Thymus (tissue), 11 donors: ENCODE measurements at regions not wholly inside any gene's neighbourhood (a gene's known extent, or its start where the extent isn't known, plus 50 kb on each side); places are given as distances from the start of the nearest gene placed in this dataset.
"Not testable (repeated sequence)": the region's sequence is repeated elsewhere in the genome, so short reads cannot be mapped to it uniquely, and the experiment has no call there.

Experiments
- DNase-seq, 9 donors: peaks; one replicate each; pipeline ENCODE4 v3.0.0-alpha.2; 2013; ENCODE audit warnings: low spot score in 9 of 9, low read depth in 6 of 9, missing footprints in 1 of 9
- H3K27ac ChIP-seq, 2 donors: one replicate each; pipeline ENCODE4 v1.5.1; 2013; ENCODE audit warnings: control low read depth in 1 of 2, low read depth in 1 of 2, low read length in 1 of 2, mild to moderate bottlenecking in 1 of 2, moderate library complexity in 1 of 2
- H3K27me3 ChIP-seq, 2 donors: one replicate each; pipeline ENCODE4 v1.5.1; 2013; ENCODE audit warnings: low read length in 1 of 2; ENCODE audit not compliant: control insufficient read depth in 2 of 2, insufficient read depth in 1 of 2
- H3K36me3 ChIP-seq, 2 donors: one replicate each; pipeline ENCODE4 v1.5.1; 2013; ENCODE audit warnings: low read length in 1 of 2, mild to moderate bottlenecking in 1 of 2, moderate library complexity in 1 of 2; ENCODE audit not compliant: control insufficient read depth in 2 of 2, insufficient read depth in 2 of 2
- H3K4me1 ChIP-seq, 2 donors: one replicate each; pipeline ENCODE4 v1.5.1; 2013; ENCODE audit warnings: low read length in 2 of 2; ENCODE audit not compliant: control insufficient read depth in 2 of 2, insufficient read depth in 2 of 2
- H3K4me3 ChIP-seq, 2 donors: one replicate each; pipeline ENCODE4 v1.5.1; 2013; ENCODE audit warnings: low read length in 2 of 2, control low read depth in 1 of 2, mild to moderate bottlenecking in 1 of 2
- H3K9me3 ChIP-seq, 2 donors: one replicate each; pipeline ENCODE4 v1.5.1; 2013; ENCODE audit warnings: low read length in 1 of 2, mild to moderate bottlenecking in 1 of 2; ENCODE audit not compliant: control insufficient read depth in 2 of 2, insufficient read depth in 1 of 2
- WGBS: extraction: QIAGEN DNeasy Blood & Tissue Kit; methylation state at CpG from one replicate; pipeline ENCODE4 v1.1.7; 2013; 5-methylcytosine and 5-hydroxymethylcytosine counted together
- donor health status: healthy.

DNA sequence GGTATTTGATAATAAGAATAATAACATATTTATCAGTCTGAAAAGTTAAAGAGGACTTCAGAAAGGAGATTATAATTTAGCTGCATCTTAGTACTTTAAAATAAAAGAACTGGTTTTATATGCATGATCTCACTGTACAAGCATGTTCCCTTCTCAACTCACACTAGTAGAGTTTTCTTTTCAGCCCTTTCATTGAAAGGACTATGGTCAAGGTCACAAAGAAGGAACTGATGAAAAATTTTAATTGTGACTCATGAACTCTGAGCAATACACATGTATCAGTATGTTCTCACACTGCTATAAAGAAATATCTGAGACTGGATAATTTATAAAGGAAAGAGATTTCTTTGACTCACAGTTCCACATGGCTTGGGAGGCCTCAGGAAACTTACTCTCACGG lies 73.7 kb upstream of the NDST4 start:
- 79% methylated on average over 1 of the region's 1 CpG for WGBS
- Histone ChIP-seq H3K36me3 (no peaks in the 10 kb centered on the region), H3K4me3 (no peak overlapping the region), H3K27ac (no peak overlapping the region), H3K4me1 (no peaks in the 10 kb centered on the region), H3K27me3 (no peaks in the 10 kb centered on the region), H3K9me3 (no peaks in the 10 kb centered on the region)
- no peak for DNase-seq

DNA sequence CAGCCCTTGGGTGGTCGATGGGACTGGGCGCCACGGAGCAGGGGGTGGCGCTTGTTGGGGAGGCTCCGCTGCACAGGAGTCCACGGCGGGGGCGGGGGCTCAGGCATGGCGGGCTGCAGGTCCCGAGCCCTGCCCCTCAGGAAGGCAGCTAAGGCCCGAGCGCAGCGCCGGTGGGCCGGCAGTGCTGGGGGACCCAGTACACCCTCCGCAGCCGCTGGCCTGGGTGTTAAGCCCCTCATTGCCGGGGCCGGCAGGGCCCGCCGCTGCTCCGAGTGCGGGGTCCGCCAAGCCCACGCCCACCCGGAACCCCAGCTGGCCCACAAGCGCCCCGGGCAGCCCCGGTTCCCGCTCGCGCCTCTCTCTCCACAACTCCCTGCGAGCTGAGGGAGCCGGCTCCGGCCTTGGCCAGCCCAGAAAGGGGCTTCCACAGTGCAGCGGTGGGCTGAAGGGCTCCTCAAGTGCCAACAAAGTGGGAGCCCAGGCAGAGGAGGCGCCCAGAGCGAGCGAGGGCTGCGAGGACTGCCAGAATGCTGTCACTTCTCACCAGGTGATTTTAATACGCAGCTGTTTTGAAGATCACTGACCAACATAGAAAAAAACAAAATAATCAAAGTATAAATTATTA lies 66.1 kb upstream of the NDST4 start:
- WGBS, result 95% methylated on average over 41 of the region's 41 CpGs
- H3K9me3 ChIP-seq, H3K27me3 ChIP-seq, H3K36me3 ChIP-seq, H3K4me1 ChIP-seq, H3K27ac ChIP-seq, H3K4me3 ChIP-seq, DNase-seq: not testable (repeated sequence)

DNA sequence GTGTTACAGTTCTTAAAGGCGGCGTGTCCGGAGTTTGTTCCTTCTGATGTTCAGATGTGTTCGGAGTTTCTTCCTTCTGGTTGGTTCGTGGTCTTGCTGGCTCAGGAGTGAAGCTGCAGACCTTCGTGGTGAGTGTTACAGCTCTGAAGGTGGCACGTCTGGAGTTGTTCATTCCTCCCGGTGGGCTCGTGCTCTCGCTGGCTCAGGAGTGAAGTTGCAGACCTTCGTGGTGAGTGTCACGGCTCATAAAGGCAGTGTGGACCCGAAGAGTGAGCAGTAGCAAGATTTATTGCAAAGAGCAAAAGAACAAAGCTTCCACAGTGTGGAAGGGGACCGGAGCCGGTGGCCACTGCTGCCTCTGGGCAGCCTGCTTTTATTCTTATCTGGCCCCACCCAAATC lies 65.3 kb upstream of the NDST4 start:
- not testable (repeated sequence) for H3K4me3 ChIP-seq, DNase-seq, H3K4me1 ChIP-seq, H3K9me3 ChIP-seq, H3K27ac ChIP-seq, H3K36me3 ChIP-seq, H3K27me3 ChIP-seq
- 95% methylated on average over 15 of the region's 15 CpGs for WGBS

DNA sequence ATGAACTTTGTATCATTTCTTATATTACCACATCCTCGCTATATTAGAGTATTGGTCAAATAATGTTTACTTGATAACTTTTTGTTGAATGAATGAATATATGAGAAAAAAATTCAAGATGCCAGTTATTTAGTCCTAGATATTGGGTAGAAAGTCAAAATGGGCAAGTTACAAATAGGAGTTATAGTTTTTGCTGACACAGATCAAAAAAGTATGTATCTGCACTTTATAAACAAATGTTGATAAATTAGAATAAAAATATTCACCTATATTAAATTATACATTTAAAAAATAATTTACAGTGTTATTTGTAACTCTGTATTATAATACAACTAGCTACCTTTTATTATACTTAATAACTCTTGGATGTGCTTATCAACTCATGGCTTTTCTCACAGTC lies 57.8 kb upstream of the NDST4 start:
- Histone ChIP-seq H3K27ac (no peak overlapping the region), H3K36me3 (no peaks in the 10 kb centered on the region), H3K4me3 (no peak overlapping the region), H3K9me3 (no peaks in the 10 kb centered on the region), H3K27me3 (no peaks in the 10 kb centered on the region), H3K4me1 (no peaks in the 10 kb centered on the region)
- DNase-seq, result no peak
- 95% methylated on average over 1 of the region's 1 CpG for WGBS

DNA sequence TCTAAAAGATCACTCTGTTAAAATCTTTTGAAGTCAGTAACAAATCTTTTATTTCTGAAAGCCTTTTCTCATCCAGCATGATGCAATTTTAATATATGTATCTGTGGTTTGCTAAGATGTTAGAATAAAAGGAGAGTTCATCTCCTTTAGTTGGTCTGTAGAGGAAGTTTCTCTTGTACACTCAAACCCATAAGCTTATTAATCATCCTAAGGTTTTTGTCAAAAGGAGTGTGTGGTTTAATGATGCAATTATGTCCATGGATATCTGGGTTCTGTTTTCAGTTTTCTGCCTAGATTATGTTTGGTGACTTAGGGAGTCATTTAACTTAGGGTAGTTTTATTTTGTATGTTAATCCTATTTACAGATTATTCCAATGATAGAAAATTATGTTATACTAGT lies 52.1 kb upstream of the NDST4 start:
- H3K9me3 ChIP-seq, result no peaks in the 10 kb centered on the region
- H3K27me3 ChIP-seq, result no peaks in the 10 kb centered on the region
- H3K4me1 ChIP-seq, result no peaks in the 10 kb centered on the region
- H3K27ac ChIP-seq, result no peak overlapping the region
- H3K36me3 ChIP-seq, result no peaks in the 10 kb centered on the region
- DNase-seq, result no peak
- no peak overlapping the region for H3K4me3 ChIP-seq
